ENCODE measurements at regions not wholly inside any gene's neighbourhood (a gene's known extent, or its start where the extent isn't known, plus 50 kb on each side); places are given as distances from the start of the nearest gene placed in this dataset.

- no peak for TF ChIP-seq CTCF (IDR thresholded peaks at IDR 0.05; ENCODE audit: insufficient read depth, low read depth, low read length)
- TF ChIP-seq EZH2 (IDR thresholded peaks at IDR 0.05; ENCODE audit: insufficient read depth, low read length): no peak
These were observed 144.2 kb upstream of the PARD3B start for GRCh38 chr2:204401114-204401513.
